ENCODE measurements at regions not wholly inside any gene's neighbourhood (a gene's known extent, or its start where the extent isn't known, plus 50 kb on each side); places are given as distances from the start of the nearest gene placed in this dataset.
"Not testable (repeated sequence)": the region's sequence is repeated elsewhere in the genome, so short reads cannot be mapped to it uniquely, and the experiment has no call there.

DNA sequence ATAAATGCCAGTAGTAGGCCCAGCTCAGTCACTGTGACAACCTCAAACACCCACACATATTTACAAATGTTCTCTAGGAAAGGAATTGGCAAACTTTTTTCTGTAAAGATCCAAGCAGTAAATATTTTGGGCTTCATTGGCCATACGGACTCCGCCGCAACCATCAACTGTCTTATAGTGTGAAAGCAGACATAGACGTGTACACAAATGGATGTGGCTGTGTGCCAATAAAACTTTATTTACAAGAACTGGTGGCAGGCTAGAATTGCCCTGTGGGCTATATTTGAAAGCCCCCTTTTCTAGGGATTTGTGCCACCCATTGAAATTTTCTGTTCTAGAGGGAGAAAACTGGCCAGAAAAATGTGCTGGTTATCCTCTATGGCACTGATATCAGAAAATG lies 683.8 kb upstream of the EEF2KMT start:
- no peak for DNase-seq

- DNase-seq: no peak
Observed at GRCh38 chr16:5776876-5777275, 679.3 kb upstream of the EEF2KMT start.

- no peak for DNase-seq
Observed at GRCh38 chr16:5775916-5776315, 678.3 kb upstream of the EEF2KMT start.

DNA sequence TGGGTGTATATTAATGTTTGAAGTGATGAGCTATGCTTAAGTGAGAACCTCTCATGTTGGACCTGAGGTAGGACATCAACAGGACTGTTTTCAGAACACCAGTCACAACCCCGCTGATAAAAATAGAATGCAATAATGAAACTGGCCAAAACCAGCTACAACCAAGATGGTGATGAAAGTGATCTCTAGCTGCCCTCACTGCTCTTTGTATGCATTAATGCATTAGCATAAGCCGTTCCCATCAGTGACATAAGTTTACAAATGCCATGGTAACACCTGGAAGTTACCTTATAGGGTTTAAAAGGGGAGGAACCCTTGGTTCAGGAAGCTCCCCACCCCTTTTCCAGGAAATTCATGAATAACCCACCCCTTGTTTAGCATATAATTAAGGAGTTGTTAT lies 672.5 kb upstream of the EEF2KMT start:
- no peak for DNase-seq

DNA sequence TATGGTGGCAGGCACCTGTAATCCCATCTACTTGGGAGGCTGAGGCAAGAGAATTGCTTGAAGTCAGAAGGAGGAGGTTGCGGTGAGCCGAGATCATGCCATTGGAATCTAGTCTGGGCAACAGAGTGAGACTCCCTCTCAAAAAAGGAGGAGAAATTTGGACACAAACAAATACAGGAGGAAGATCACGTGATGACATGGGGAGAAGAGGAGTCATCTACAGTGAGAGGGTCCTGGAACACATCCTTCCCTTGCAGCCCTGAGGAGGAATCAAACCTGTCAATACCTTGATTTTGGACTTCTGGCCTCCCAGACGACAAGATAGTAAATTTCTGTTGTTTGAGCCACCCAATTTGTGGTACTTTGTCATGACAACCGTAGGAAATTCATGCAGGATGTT lies 671.9 kb upstream of the EEF2KMT start:
- no peak for DNase-seq

DNA sequence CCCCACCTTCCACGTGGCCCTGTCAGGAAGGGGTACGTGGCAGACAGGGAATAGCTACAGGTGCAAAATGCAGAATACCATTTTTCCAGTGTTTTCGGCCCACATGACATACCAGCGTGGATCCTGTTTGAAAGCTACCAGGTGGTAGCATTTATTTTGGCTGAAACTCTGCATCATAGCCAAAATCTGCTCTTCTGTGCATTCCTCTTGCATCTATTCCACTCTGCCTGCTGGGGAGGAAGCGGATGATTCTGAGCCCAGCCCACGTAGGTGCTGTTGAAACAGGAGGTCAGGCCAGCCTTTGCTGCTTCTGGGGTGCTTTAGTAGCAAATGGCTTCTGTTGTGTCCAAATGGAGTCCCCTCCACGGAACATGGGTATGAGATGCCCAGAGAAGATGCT lies 670.9 kb upstream of the EEF2KMT start:
- no peak for DNase-seq

DNA sequence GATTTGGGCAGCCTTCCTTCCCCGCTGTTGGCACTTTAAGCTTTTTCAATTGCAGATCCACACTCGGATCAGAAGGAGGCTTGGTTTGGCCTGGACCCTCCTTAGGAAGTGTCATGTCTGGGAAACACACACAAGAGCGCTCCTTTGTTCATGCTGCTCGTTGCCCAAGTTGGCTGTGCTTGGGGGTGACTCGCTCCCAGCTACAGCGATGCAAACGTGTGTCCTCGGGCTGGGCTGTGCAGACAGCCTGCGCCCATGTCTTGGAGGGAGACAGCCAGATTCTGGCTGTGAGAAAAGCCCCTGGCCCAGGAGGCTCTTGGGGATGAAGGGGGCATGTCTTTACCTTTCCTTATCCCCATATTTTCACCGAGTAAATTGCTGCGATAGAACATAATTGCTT lies 665.6 kb upstream of the EEF2KMT start:
- no peak for DNase-seq

- no peak for DNase-seq
Observed at GRCh38 chr16:5762362-5762761, 664.8 kb upstream of the EEF2KMT start.

DNA sequence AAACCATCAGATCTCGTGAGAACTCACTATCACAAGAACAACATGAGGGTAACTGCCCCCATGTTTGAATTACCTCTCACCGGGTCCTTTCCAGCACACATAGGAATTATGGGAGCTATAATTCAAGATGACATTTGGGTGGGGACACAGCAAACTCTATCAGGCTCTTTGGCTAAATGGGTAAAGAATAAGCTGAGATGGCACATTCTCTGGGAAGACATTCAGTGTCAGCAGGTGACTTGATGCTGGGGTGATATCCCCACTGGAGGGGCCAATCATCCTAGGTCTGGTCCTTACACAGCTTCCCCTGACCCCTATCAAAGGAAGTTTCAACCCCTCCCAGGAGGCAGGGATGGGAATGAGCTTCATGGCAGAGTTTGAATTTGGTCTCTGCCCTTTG lies 664.0 kb upstream of the EEF2KMT start:
- no peak for DNase-seq

DNA sequence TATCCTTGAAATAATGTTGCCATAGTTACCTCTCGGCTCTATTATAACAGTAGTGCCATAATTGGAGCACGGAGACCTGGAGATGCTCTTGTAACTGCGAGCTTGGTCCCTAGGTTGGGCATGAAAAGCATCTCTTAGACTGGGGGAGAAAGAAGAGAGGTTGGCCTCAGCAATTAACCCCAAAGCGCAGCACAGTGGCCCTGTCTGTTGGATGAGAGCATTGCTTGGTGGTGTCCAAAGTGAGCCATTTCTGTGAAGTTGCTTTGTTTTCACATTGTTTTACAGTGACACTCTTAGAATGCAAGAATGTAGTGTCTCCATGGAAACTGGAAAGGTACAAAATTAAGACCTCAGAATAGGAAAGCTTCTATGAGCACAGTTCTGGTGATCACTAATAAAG lies 660.7 kb upstream of the EEF2KMT start:
- DNase-seq: no peak

- peak; percentile 39 for DNase-seq
Observed at GRCh38 chr16:5756969-5757368, 659.4 kb upstream of the EEF2KMT start.

DNA sequence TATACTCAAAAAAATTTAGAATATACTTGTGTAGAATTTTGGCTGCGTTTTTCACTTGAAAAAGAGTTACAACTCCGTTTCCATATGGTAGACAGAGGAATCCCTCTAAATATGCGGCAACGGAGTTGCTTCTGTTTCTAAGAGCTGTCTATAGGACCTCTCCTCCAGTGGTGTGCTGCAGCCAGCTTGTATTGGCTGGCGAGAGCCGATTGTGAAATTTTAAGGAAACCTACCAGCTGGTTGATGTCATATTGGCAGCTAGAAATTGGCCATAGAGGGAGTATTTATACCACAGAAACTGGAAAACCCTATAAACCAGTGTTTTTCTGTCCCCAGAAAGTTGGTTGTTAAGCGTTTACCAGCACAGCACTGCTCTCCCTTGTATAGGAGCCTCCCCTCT lies 655.8 kb upstream of the EEF2KMT start:
- no peak for DNase-seq

- no peak for DNase-seq
Observed at GRCh38 chr16:5751216-5751615, 653.6 kb upstream of the EEF2KMT start.

- not testable (repeated sequence) for DNase-seq
Observed at GRCh38 chr16:5750439-5750838, 652.8 kb upstream of the EEF2KMT start.

- no peak for DNase-seq
Observed at GRCh38 chr16:5738586-5738985, 641.0 kb upstream of the EEF2KMT start.

DNA sequence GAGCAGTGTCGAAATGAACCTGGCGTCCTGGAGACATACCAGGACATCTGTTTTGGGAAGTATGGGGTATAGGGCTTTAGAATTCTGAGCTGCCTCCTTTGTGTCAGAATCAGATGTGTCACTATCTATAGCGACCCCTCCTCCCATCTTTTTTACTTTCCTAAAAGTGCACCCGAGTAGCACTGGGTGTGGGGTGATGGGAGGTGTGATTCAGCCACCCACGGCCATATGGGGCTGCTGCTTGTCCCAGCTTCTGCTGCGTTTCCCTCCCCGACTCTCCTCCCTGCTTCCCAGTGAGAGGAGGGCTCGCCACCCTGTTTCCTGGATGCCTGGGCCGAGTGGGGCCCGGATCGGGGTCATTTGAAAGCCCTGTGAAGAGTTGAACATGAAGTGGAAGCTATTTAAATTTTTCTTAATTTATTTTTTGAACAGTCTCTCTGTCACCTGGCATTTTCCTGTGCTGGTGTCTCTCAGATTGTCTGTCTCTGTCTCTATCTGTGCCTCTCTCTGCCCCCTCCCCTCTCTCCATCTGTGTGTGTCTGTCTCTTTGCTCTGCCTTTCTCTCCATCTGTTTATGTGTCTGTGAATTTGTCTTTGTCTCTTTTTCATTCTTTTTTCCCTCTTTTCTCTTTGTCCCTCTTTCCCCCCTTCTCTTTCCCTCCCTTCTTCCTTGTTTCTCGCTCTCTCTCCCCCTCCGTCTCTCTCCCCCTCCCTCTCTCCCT lies 638.8 kb upstream of the EEF2KMT start:
- no peak for DNase-seq

DNA sequence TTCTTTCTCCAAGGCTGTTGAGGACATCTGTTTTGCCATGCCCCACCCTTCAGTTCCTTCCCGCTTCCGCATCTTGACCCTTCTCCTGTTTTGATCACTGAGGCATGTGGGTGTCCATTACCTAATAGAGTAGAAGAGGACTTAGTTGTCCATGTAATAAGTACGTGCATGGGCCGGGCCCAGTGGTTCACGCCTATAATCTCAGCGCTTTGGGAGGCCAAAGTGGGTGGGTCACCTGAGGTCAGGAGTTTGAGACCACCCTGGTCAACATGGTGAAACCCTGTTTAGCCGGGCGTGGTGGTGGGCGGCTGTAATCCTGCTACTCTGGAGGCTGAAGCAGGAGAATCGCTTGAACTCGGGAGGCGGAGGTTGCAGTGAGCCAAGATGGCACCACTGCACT lies 637.8 kb upstream of the EEF2KMT start:
- DNase-seq: no peak

DNA sequence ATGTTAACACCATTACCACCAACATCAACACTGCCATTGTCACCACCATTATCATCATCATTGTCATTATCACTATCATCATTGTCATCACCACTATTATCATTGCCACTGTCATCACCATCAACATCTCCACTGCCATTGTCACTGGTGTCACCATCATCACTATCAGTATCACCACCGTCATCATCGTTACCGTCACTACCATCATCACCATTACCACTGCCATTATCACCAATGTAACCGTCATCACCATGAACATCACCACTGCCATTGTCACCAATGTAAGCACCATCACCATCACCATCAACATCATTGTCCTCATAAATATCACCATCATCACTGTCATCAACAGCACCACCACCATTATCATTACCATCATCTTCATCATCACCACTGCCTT lies 633.2 kb upstream of the EEF2KMT start:
- DNase-seq: no peak

DNA sequence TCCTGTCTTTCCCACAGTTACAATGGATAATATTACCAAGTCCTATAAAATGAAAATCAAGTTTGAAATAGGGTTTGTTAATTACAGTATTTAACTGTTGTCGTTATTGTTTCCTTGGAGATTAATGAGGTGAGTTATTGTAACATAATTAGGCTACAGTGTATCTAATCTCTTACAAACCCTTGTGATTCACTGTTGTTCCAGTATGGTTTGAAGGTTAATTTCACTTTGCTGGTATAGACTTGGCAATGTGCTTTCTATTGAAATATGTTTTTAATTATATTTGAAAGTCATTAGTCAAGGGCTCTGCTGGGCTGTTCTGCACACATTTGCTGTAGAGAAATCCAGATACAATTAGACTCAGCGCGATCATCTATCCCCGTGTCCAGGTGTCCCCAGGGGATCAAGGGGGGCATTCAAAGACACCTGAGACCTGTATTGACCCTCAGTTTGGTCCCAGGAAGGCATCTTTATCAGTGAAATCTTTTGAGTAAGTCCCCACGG lies 624.6 kb upstream of the EEF2KMT start:
- no peak for DNase-seq

- no peak for DNase-seq
Observed at GRCh38 chr16:5715155-5715554, 617.6 kb upstream of the EEF2KMT start.

DNA sequence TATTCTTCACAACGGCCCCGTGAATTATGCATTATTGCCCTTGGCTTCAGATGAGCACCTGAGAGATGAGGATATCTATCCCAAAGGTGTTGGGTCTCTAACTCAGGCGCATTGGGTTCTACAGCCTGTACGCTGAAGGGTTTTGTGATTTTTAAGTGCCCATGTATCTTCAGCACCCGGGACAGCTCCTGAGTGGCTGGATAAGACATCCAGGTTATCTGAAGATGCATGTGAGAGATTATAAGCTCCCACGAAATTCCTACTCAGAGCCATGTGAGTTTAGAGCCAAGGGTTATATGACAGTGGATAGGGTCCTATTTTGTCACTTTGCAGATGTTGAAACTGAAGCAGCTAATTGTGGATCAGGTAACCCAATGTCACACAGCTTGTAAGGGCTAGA lies 612.3 kb upstream of the EEF2KMT start:
- DNase-seq: no peak

DNA sequence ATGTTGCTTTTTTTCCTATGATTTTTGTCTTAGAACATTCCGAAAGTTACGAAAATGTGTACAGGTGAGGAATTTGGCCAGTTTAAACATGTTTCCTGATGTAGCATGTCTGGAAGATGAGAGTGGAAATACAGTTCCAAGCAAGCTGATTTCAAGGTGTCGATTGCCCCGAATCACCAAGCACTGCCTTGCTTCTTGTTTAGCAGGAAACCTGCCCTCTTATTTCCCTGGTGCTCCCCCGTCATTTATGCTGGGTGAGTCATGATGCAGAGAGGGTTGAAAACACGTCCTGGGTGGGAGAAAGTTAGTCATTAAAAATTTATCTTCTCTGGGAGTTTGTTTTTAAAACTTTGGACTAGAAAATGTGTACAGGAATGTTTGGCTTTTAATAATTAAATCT lies 608.6 kb upstream of the EEF2KMT start:
- DNase-seq: no peak

DNA sequence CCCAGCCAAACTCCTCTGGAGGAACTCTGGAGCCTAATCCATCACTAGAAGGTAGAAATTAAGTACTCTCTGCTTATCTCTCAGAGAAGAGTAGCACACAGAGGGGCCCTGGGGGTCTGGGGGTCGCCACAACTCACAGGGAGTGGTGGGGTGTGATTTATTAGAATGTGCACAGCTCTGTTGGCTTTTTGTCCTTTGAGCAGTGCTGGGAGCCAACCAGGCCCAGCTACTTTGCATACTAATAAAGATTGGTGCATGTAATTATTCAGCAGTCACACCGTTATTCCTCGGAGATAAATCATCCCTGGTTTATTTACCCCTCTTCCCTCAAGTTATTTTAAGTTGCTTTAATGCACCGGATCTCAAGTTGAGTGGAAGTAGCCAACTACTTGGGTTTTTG lies 606.7 kb upstream of the EEF2KMT start:
- DNase-seq: no peak

GRCh38 chr16:5693426-5693825 lies 595.8 kb upstream of the EEF2KMT start:
- DNase-seq: no peak

- DNase-seq: no peak
Observed at GRCh38 chr16:5681966-5682365, 584.4 kb upstream of the EEF2KMT start.

All from NCI-H2227 treated with DMSO at 0.1 percent for 48 hours (cell line).